Chondrocyte (in vitro differentiated cells): ENCODE measurements at regions not wholly inside any gene's neighbourhood (a gene's known extent, or its start where the extent isn't known, plus 50 kb on each side); places are given as distances from the start of the nearest gene placed in this dataset.

Source experiments
- DNase-seq: peaks from one replicate; pipeline ENCODE4 v3.0.0; 2021; ENCODE audit warnings: mixed read lengths, low spot score
- H3K27ac Mint-ChIP-seq: one replicate; pipeline ENCODE4 v1.8.0; 2021; ENCODE audit warnings: mild to moderate bottlenecking, moderate library complexity, mixed read lengths; ENCODE audit not compliant: unreplicated experiment
- H3K27me3 Mint-ChIP-seq: 2 replicates; pipeline ENCODE4 v1.8.0; 2021; ENCODE audit warnings: low read depth, mixed read lengths
- H3K36me3 Mint-ChIP-seq: 2 replicates; pipeline ENCODE4 v1.8.0; 2021; ENCODE audit warnings: low read depth, mixed read lengths
- H3K4me1 Mint-ChIP-seq: 2 replicates; pipeline ENCODE4 v1.8.0; 2021; ENCODE audit warnings: low read depth, mild to moderate bottlenecking, mixed read lengths
- H3K4me3 Mint-ChIP-seq: one replicate; pipeline ENCODE4 v1.8.0; 2021; ENCODE audit warnings: mild to moderate bottlenecking, moderate library complexity, mixed read lengths; ENCODE audit not compliant: unreplicated experiment
- H3K9me3 Mint-ChIP-seq: 2 replicates; pipeline ENCODE4 v1.8.0; 2021; ENCODE audit warnings: low read depth, mixed read lengths
- CTCF ChIP-seq: fragments of 200-600 bp; sonication (generic); IDR thresholded peaks from 2 replicates; pipeline ENCODE4 v1.5.0; 2021; ENCODE audit warnings: antibody characterized with exemption, mild to moderate bottlenecking, moderate library complexity

GRCh38 chr2:21715887-21716286 lies 592.1 kb downstream of the TDRD15 start:
- Mint-ChIP-seq H3K36me3 (no peaks in the 10 kb centered on the region), H3K4me3 (no peak overlapping the region), H3K9me3 (no peaks in the 10 kb centered on the region), H3K27me3 (peaks cover 2% of the 10 kb centered on the region), H3K4me1 (no peaks in the 10 kb centered on the region), H3K27ac (no peak overlapping the region)
- TF ChIP-seq CTCF = no peak
- no peak for DNase-seq

- no peaks in the 10 kb centered on the region for H3K36me3 Mint-ChIP-seq
- H3K9me3 Mint-ChIP-seq = no peaks in the 10 kb centered on the region
- no peak overlapping the region for H3K4me3 Mint-ChIP-seq
- DNase-seq = no peak
- no peak for TF ChIP-seq CTCF
- H3K27ac Mint-ChIP-seq = no peak overlapping the region
- no peaks in the 10 kb centered on the region for H3K4me1 Mint-ChIP-seq
- peaks cover 3% of the 10 kb centered on the region for H3K27me3 Mint-ChIP-seq
Measured at GRCh38 chr2:21727101-21727500, 603.3 kb downstream of the TDRD15 start.

- Mint-ChIP-seq H3K27ac (no peak overlapping the region), H3K4me3 (no peak overlapping the region), H3K4me1 (no peaks in the 10 kb centered on the region), H3K9me3 (no peaks in the 10 kb centered on the region), H3K36me3 (no peaks in the 10 kb centered on the region), H3K27me3 (peaks cover 3% of the 10 kb centered on the region)
- no peak for DNase-seq
- TF ChIP-seq CTCF = no peak
Measured at GRCh38 chr2:21728133-21728532, 604.4 kb downstream of the TDRD15 start.

- Mint-ChIP-seq H3K27ac (no peak overlapping the region), H3K36me3 (no peaks in the 10 kb centered on the region), H3K4me1 (no peaks in the 10 kb centered on the region), H3K9me3 (no peaks in the 10 kb centered on the region), H3K4me3 (no peak overlapping the region), H3K27me3 (peaks cover 3% of the 10 kb centered on the region)
- TF ChIP-seq CTCF = no peak
- no peak for DNase-seq
Measured at GRCh38 chr2:21730141-21730540, 606.4 kb downstream of the TDRD15 start.

- no peak for TF ChIP-seq CTCF
- no peak overlapping the region for H3K4me3 Mint-ChIP-seq
- no peaks in the 10 kb centered on the region for H3K36me3 Mint-ChIP-seq
- H3K27ac Mint-ChIP-seq = no peak overlapping the region
- H3K9me3 Mint-ChIP-seq = peaks cover 2% of the 10 kb centered on the region
- no peaks in the 10 kb centered on the region for H3K4me1 Mint-ChIP-seq
- DNase-seq = no peak
- peaks cover 2% of the 10 kb centered on the region for H3K27me3 Mint-ChIP-seq
Measured at GRCh38 chr2:21740484-21740883, 616.7 kb downstream of the TDRD15 start.
